ENCODE measurements at regions not wholly inside any gene's neighbourhood (a gene's known extent, or its start where the extent isn't known, plus 50 kb on each side); places are given as distances from the start of the nearest gene placed in this dataset.
"Not testable (repeated sequence)": the region's sequence is repeated elsewhere in the genome, so short reads cannot be mapped to it uniquely, and the experiment has no call there.

DNA sequence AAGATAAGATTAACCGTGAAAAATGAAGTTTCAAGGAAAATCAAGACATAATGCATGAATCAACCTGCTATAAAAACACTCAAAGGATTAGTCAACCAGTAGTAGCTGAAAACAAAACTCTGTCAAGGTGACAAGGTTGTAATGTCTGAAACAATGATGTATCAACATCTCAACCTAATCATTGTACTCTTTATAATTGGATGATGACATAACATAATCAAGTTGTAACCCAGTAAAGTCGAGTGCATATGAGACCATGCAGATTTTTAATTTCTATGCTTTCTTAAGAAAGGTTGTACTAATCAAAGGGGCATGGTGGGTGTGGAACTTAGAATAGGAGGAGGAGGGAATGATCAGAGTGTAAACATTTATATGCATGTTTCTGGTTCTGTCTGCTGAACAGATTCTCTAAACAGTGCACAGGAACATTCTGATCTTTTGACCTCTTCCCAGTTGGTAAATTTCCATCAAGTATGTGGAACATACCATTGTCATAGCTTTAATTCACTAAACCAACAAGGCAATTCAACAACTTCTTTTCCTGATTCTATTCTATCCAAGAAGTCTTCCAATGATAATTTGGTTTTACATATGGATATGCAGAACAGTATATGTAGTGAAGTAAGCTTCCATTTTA, 253.7 kb downstream of the TTC6 start:
- no peak for DNase-seq

DNA sequence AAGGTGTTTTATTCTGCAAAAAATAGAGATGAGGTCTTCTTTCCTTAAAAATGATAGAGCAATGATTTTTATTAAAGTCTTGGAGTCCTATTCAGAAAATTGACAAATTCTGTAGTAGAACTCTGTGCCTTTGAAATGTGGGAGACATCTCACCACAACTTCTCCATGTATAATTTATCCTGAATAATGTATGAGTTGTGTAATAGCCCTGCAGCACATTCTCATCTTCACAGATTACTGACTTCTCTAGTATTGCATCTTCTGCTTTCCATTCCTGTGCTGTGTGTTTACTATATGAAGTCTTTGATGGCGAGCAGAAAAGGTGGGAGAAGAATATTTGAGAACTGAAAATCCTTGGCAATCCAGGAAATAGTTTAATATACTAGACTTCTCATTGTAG, 255.6 kb downstream of the TTC6 start:
- no peak for DNase-seq

DNA sequence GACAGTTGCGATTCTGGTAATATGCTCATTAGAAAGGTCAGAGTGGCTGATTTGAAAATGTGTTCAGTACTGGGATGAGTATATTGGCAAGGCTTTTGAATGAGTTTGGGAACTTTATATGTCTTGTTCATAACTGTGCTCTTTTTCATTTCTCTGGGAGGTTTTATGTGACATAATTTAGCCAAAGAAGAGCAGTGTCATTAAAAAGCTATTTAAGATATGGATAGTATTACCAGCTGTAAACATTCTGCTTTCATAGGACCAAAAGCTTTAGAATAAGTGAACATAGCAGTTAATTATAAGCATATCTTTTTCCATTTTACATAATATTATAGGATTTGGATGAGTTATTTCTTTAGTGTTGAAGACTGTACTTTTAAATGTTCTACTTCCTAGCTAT, 260.4 kb downstream of the TTC6 start:
- no peak for DNase-seq

DNA sequence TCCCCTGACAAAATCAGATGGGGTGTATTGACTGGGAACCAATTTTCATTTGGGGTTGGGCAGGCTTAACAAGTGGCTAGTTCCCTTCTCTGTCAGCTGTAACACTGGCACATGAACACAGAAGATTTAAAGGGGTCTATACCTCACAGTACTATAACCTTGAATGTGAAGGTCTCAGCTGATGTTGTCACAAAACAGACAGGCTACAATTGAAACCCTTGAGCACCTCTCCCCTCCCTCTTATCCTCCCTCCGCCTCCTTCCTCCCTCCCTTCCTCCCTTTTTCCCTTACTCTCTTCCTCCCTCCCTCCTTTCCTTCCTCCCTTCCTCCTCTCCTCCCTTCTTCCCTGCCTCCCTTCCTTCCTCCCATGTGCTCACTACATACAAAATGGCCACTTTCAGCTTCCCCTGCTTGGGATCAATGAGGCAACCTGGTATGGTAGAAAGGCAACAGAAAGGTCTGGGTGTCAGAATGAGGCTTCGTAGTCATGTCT, 262.4 kb downstream of the TTC6 start:
- no peak for DNase-seq

DNA sequence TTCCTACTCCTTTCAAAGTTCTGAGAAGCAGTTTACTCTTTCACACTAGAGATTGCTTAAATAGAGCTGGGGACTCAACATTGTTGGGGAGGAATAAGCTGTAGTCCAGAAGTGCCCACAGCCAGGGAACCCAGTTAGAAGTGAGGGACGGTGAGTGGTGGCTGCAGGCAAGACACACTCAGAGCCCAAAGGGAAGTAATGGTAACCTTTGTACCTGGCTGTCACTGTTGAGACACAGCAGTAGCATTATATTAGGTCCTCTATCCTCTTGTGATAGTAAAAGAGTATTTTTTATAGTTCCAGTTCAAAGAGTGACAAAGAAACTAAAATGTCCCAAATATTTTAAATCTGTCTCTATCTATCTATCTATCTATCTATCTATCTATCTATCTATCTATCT, 263.3 kb downstream of the TTC6 start:
- DNase-seq: no peak

DNA sequence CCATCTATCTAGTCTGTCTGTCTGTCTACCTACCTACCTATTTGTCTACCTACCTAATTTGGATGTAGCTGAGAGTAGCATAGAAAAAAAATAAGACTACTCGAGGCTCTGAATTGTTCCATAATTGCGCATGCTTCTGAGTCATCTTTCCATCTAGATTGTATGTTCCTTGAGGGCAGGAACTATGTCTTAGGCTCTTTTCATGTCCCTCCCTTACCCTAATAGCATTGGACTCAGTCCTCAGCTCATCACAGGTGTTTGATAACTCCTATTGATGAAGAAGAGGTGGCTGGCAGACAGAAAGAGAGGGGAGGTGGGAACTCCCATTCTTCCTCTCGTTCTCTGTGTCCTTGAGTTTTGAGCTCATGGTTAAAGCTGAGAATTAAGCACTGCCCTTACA, 263.7 kb downstream of the TTC6 start:
- no peak for DNase-seq

DNA sequence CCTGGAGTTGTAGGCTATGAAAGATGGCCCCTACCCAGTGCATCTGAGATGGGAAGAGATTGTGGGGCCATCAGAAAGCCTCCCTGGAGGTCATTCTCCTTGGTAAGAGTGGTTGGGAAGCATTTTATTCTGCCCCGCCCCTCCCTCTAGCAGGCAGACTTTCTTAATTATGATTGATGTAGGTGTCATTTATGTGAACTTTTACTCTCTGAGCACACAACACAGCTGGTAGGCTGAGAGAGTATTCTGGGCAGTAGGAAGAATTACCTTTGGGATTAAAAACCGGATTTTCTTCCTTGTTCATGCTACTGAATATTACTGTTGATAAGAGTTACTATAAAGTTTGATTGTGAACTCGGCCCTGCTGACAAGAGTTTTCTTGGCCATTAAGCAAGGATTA, 266.8 kb downstream of the TTC6 start:
- no peak for DNase-seq

DNA sequence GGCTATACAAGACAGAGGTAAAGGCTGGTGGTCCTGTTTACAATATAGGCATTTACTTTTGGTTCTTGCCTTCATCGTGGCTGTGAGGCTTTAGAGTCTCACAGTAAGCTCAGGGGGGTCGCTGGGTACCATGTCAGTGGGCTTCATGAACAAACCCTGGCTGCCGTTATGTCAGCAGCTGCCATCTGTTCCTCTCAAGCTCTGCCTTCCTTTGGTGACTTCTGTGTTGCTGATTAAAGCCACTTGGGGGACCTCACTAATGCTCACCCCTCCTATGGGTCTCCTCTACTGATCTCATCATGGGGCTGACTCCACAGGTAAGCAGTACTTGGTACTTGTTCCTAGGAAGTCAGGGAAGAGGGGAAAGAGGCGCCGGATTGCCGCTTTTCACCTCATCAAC, 268.7 kb downstream of the TTC6 start:
- DNase-seq: no peak

DNA sequence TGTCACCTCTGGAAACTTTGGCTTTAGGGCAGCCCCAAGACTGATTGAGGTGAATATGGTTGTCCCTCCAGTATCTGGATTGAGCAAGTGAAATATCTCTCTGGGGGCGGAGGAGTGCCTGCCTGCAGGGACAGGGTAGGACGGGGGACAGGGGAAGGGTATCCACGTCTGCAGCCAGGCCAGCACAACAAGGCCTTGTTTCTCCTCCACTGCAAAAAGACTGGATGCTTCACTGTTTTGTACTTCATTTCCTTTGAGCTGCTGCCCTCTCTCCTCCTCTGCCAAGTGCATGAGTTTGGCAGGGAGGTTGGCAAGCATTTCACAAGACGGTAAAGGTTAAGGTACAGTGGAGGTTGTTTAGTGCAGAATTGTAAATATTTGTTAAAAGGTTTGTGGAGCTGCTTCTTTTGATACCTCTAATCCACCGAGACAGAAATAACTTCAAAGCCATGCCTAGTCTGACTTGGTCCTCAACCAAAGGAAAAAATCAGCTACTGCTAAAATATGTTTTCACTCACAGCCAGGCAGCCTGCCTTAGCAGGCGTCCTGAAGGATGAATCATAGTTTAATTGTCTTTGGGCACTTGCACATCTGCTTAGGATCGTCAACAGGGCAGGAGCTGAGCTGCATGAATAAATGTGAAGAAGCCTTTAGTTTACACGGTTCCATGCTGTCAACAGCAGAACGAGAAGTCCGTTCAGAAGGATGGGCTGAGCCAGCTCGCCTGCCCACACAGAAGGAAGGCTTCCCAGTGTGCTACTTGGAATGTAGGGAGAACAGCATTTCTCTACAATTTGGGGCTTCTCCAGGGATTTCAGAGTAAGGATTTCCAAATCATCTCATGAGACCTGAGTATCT, 269.7 kb downstream of the TTC6 start:
- DNase-seq: no peak

DNA sequence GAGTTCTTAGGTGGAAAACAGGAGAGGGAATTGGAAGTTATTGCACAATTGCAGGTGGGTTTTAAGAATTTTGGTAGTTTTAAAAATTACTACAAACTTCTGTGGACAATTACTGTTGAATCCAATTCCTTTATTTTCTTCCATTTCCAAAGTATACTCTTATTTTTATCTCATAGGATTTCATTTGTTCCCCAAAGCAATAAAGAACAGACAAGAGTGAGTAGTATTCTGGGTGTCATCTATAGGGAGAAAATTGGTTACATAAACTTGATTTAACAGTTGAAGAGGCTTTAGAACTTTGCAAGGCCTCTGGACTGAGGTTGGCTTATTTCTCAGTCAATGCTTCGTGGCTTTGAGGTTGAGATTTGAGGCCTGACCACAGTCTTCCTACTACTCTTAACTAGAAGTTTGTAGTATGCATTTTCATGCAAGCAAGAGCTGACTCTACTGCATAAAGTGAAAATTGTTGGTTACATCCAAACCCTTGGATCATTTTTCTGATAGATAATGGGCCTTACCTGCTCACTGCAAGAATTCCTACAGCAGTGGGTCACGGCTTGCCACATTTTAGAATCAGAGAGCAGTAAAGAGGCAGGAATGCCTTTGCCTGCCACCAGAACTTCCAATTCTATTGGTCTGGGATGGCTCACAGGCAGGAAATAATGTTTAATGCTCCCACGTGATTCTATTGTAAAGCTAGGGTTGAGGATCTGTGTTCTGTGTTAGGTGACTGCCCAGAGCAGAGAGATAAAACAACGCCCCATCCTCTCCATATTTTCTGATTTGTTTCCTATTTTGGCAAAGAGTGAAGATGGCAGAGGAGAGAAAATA, 270.5 kb downstream of the TTC6 start:
- DNase-seq: no peak

DNA sequence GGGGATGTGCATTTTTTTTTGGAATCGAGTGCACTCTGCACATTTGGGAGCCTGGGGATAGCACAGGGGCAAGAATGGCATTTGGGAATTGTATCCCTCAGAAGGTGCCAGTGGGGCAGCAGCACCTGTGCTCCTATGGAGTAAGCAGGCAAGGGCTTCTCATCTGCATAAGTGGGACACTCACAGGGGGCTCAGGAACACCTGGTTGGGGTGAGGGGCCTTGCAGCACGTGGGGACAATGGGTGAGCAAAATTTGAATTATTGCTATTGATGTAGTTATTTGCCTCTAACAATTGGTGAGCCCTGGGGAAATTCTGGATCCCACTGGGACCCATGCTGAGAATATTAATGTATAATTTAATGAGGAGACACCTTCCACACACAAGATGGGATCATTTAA, 274.2 kb downstream of the TTC6 start:
- no peak for DNase-seq

DNA sequence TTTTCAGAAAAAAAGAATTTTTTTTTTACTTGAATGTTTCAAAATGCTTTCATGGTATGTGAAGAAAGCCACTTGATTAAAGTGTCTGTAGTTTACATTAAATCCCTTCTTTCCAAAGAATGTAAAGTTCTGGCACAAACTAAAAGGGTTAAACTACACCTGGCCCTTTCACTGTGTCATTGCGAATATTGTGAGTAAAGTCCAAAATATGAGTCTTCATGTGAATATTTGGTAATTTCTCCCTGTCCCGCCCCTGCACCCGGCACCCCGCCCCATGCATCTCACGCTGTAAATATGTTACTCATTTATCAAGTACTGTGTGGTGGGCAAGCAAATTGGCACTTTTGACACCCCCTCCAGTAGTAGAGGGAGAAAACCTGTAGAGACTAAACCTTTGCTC, 274.7 kb downstream of the TTC6 start:
- DNase-seq: no peak

DNA sequence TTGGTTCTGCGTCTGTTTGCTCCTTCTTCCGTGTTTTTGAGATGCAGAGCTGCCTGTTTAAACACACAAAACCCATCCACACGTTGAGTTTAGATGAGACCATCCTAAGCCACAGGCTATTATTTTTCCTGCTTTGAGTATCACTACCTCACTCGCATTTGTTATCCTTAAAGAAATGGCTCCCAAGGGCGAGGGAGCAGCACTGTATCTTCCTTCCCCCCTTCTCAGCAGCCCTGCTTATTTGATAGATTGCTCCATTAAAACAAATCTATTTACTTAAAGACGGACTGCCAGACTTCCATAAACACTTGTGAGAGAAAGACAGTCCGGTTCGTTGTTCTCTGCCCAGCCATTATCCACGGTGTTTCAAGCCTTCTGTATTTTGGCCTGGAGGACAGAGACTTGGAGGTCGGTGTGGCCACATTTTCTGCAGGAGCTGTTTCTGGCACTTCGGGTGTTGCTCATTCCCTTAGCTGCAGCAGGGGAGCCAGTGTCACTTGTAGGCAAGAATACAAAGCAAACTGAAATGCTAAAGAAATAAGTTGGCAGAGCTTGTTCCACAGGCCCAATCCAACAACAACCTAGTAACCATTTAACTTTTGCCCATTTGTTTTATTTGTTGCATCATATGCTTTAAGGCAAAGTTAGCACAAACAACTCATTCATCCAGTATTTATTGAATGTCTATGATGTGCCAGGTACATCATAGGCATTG, 275.4 kb downstream of the TTC6 start:
- no peak for DNase-seq

DNA sequence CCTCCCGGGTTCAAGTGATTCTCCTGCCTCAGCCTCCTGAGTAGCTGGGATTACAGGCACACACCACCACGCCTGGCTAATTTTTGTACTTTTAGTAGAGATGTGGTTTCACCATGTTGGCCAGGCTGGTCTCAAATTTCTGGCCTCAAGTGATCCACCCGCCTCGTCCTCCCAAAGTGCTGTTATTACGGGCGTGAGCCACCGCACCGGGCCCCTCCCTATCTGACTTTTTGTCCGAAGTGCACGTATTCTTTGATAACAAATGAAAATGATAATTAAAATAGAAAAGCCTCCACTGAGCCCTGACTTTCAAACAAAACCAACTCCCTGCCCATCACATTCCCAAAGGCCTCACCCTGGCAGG, 278.6 kb downstream of the TTC6 start:
- not testable (repeated sequence) for DNase-seq

DNA sequence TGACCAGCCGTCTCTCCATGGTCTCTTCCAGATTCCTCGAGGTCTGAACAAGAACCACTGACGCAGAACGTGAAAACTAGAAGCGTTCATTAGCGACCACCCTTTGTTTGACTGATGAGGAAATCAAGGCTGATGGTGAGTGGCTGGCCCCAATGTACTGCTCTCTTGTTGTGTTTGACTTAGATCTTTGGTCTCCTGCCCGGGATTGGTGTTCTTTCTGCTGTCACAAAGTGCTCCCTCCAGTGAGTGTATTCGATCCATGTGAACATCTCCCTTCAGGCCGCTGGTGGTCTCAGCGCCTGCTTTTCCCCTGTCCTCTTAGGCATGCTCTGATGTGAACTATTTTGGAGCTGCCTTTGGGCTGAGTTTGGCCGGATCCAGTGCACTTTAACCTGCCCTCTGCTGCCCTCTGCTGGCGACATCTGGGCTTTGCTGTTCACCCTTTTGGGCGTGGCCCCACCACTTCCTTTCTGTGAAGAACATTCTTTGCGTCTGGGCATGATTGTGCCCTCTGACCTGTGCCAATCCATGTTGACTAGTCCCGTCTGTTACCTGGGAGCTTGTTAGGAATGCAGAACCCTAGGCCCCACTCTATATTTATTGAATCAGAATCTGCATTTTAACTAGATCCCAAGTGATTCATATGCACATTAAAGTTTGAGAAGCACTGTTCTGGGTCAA, 279.1 kb downstream of the TTC6 start:
- peak; percentile 81 for DNase-seq

DNA sequence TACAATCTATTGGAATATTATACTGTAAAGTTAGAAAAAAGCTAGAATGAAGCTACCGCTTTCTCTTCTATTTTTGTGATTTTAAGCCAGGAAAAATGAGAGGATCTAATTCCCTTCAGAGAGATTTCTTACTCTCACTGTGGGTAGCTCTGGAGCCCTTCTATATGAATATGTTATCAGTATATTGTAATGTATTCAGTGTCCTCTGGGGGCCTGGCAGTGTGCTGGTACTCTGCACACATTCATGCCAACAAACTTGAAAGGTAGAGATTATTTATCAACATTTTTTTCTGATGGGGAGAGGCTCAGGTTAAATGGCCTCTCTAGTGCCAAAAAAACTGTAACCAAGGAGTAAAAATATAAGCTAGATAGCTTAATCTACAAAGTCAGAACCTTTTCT, 292.8 kb downstream of the TTC6 start:
- no peak for DNase-seq

DNA sequence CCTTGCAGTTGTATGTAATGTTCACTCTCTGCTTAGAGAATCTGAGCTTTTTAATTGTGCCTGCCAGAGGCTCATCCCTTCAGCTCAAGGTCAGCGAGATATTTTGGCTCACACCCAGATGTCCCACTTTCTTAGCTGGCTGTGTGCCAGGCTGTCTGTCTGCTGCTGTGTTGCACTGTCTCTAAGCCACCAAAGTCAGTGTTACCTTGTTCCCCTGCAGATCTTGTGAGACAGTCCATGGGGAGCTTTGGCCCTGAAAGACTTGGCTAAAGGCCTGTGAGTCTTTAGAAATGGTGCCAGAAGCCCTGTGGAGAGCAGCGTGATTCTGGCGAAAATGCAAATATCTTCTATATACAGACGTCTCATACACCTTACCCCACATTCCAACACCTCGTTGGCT, 293.7 kb downstream of the TTC6 start:
- no peak for DNase-seq

DNA sequence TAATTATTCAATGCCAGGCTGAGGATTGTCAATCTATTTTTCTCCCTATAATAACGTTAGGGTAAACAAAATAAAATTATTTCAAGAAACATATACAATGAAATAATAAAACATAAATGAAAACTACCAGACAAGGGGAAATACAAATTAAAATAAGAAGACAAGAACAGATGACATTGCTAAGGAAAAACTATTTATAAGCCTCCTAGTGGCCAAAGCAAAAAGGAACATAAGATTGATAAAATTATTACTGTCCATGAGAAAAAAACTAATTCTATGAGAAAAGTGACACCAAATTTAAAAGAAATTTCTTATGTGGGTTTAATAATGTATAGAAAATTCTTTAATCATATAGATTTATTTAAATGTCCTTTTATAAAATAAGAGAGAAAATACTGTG, 294.7 kb downstream of the TTC6 start:
- no peak for DNase-seq

DNA sequence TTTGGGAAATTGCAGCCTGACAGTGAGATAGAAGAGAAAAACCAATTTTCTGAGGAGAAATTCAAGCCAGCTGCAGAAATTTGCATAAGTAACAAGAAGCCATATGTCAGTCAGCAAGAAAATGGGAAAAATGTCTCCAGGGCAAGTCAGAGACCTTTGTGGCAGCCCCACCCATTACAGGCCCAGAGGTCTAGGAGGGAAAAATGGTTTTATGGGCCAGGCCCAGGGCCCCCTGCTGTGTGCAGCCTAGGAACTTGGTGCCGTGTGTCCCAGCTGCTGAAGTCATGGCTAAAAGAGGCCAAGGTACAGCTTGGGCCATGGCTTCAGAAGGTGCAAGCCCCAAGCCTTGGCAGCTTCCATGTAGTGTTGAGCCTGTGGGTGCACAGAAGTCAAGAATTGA, 296.1 kb downstream of the TTC6 start:
- DNase-seq: not testable (repeated sequence)

DNA sequence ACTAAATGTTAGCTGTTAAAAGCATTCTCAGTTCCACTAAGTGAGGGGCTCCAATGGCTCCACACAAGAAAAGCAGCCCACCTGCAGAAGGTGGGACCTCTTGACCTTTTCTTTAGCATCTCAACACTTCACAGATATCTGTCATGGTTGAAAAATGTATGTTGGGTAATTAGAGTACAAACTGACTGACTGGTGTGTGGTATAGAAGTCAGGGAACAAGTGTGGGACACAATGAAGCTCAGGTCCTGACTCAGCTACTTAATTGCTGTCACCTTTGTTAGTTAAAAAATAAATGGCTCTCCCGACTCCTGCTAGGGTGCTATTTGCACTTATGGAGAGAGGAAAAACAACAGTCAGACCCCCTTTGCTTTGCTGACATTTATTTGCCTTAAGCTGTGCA, 299.0 kb downstream of the TTC6 start:
- DNase-seq: no peak

DNA sequence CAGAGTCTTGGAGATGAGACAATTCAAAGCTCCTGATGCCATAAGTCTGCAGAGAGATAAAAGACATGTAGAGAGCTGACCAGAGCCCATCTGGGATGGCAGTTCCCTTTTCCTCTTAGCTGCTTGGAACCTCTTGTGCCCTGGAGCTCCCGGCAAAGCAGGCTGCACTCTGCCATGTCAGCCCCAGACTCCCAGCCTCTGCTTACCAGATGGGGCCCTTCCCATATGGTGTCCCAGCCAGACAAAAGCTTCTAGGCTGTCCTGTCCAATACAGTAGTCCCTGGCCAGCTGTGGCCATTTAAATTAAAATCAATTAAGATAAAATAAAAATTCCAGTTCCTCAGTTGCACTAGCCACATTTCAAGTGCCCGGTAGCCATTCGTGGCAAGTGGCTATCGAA, 303.9 kb downstream of the TTC6 start:
- no peak for DNase-seq

DNA sequence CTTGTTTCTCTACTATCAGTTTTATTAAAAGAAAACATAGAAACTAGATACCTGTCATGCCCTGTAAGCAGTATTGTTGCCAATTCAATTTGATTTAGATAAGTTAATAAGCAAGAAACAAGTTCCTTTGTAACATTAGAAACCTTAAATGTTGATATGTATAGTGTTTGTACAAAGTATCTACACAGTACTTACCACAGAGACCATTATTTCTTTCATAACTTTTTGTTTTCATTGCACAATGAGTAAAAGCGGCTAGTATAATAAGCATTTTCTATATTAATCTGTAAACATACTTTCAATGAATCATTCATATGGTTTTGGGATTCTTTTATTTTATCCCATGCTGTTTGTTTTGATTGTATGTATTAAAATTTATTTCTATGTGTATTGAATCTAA, 305.1 kb downstream of the TTC6 start:
- no peak for DNase-seq

DNA sequence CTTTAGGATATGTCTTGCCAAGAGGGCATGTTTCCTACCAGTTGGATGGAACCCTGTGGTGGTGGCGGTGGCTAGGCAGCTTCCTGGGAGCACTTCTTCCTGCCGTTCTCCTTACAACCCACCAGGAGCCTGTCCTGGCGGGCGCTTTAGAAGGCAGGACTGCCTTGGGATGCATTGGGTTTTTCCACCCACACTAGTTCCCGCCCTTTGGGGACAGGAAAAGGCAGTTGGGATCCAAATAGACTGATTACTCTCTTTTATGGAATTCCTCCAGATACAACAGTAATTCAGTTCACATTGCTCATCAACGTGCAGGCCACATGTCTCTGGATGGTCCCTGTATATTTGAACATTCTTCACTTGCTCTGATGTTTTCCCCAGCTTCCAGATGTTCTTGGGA, 305.7 kb upstream of the SSTR1 start:
- no peak for DNase-seq
